Germinal center (tissue), 1 donor: ENCODE measurements at regions not wholly inside any gene's neighbourhood (a gene's known extent, or its start where the extent isn't known, plus 50 kb on each side); places are given as distances from the start of the nearest gene placed in this dataset.

Source experiments
- DNase-seq: peaks from one replicate; pipeline ENCODE4 v3.0.0; 2012; ENCODE audit warnings: mixed read lengths, low spot score

GRCh38 chr1:94592571-94592920, 51.0 kb upstream of the F3 start:
- DNase-seq, result no peak

GRCh38 chr1:94591823-94592570, 50.4 kb upstream of the F3 start:
- DNase-seq, result no peak
